HG02852 (cell line): ENCODE measurements at regions not wholly inside any gene's neighbourhood (a gene's known extent, or its start where the extent isn't known, plus 50 kb on each side); places are given as distances from the start of the nearest gene placed in this dataset.
"Not testable (repeated sequence)": the region's sequence is repeated elsewhere in the genome, so short reads cannot be mapped to it uniquely, and the experiment has no call there.

Experiments used
- ATAC-seq: cut with Tn5 transposase; IDR thresholded peaks from one replicate; pipeline ENCODE4 v1.9.1; 2021; ENCODE audit warnings: mild to moderate bottlenecking, moderate library complexity; ENCODE audit not compliant: unreplicated experiment

GRCh38 chr15:84151205-84151931 lies 84.2 kb upstream of the GOLGA6L4 start:
- ATAC-seq: no peak

DNA sequence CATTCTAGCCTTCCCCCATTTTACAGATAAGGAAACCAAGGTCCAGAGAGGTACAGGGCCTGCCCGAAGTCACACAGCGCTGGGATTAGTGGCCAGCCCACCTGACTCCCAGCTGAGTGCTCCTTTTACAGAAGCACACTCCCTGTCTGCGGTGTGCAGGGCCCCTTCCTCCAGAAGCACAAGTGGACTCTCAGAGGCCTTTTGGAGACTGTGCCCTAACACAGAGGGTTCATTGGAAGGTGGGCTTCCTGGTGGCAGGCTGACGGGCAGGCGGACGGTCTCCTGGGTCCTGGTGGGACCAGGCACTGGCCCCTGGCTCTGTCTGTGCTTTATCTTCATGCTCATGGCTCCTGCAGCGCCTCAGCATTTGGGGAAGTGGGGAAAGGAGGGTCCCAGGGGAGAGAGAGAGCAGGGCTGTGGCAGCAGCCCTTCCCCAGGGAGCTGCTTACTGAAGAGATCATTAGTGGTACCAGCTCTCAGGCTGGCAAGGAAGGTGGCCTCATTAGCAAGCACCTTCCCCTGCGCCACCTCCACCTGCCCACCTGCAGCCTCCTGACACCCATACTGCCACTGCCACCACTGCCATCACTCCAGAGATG lies 83.1 kb upstream of the GOLGA6L4 start:
- ATAC-seq: not testable (repeated sequence)

DNA sequence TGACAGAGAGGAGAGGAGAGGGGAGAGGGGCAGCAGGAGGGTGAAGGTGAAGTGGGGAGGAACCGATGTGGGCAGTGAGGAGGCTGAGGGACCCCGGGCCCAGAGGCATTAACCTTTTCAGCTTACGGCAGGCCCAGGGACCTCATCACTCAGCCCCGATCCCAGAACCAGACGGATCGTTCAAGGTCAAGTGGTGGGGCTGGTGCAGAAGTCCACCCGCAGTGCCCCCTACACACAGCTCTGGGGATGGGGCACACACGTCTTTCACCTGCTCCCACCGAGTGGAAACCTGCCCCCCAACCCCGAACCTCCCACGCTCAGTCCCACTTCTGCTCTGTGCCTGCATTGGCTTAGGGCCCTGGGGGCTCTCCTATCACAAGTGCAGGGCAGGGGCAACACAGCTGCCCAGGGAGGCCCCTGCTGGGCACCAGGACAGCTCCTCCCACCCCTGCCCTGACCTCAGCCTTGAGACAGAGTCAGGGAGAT lies 81.9 kb upstream of the GOLGA6L4 start:
- ATAC-seq: not testable (repeated sequence)

- ATAC-seq: not testable (repeated sequence)
Observed at GRCh38 chr15:84154314-84154713, 81.3 kb upstream of the GOLGA6L4 start.

GRCh38 chr15:84154787-84155186 lies 80.8 kb upstream of the GOLGA6L4 start:
- ATAC-seq: not testable (repeated sequence)

GRCh38 chr15:84155792-84156587 lies 79.6 kb upstream of the GOLGA6L4 start:
- ATAC-seq: not testable (repeated sequence)

DNA sequence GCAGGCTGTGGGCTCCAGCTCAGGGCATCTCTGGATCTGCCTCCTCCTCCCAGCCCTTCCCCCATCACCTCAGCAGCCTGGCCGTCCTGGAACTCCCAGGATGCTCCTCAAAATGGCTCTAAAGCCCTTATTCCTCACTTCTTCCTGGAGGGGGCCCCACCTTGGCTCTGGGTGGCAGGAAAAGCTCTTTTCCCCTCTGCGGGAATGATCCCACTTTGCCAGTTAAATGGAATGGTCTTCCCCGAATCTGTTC lies 79.1 kb upstream of the GOLGA6L4 start:
- ATAC-seq: not testable (repeated sequence)

- not testable (repeated sequence) for ATAC-seq
Observed at GRCh38 chr15:84157056-84157632, 78.4 kb upstream of the GOLGA6L4 start.

DNA sequence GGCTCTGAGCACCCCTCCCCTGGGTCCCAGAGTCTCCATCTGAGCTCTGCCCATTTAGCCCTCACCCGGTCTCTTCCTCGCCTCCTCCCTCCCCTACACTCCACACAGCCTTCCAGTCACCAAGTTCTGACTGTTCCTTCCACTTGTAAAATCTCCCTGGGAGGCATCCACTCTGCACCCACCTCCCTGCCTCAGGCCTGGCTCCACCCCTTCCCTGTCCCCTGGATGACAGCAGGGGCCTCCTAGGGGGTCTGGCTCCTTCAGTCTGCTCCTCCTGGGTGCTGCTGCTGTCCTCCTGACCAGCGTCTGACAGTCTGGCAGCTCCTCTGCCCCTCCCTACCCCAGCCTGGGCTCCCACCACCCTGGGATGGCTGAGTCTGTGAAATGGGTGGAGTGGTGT lies 77.7 kb upstream of the GOLGA6L4 start:
- ATAC-seq: not testable (repeated sequence)

DNA sequence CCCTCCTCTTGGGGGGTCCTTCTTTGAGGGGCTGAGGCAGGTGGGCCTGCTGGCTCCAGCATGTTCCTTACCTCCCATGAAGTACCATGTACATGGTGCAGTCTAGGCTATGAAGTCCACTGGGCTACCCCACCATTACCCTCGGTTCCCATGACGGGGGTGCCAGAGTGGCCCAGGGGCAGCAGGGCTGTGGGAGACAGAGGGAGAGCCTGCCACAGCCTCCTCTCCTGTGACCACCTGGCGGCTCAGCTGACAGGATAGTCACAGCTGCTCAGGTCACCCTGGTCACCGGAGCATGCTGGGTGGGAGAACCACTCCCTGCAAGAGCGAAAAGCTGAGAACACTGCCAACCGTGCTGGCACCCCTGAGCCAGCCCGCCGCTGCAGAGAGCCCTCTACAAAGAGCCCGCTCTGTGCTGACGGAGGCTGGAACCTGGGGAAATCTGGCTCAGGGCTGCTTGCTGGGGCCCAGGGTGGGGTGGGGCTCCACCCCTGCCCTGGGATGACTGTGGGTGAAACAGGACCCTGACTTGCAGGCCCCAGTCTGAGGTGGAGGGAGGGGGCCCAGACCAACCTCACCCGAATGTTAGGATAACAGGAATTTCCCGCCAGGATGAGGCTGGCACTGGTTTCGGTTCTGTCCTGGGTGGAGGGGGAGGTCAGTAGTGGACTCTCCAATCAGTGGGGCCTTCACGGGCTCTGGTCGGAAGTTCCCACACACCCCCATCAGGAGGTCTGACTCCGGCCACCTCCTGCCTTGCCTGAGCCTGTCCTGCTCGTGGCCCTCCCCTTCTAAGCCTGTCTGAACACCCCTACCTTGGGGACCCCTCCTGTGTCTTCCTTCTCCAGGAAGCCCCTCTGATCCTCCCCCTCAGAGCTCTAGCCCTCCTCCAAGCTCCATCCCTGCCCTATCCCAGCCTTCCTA lies 76.0 kb upstream of the GOLGA6L4 start:
- not testable (repeated sequence) for ATAC-seq

DNA sequence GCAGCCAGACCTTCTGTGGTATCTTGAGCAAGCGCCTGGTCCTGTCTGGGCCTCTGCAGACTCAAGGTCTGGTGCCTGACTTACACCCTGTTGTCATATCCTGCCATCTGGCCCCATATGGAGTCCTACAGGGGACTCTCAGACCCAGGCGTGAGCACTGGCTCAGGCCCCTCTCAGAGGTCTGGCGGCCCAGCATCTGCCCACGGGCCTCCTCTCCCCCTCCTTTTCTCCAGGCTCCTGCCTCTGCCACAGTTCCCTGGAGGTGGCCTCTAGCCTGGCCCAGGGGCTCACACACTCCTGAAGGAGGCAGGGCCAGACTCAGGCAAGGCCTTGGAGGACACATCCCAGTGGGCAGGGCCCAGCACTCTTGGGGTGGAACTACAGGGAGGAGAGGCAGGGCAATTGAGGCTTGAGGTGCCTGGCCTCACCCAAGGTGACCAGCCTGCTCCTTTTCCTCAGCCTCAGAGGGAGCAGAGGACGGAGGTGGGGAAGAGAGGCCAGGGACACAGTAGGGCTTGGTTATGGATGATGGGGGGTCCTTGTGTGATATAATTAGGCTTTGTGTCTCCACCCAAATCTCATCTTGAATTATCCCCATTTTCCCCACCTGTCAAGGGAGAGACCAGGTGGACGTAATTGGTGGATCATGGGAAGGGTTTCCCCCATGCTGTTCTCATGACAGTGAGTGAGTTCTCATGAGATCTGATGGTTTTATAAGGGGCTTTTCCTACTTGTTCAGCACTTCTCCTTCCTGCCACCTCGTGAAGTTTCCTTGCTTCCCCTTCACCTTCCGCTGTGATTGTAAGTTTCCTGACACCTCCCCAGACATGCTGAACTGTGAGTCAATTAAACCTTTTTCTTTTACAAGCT lies 70.9 kb upstream of the GOLGA6L4 start:
- ATAC-seq: not testable (repeated sequence)

GRCh38 chr15:84170029-84170428 lies 65.5 kb upstream of the GOLGA6L4 start:
- not testable (repeated sequence) for ATAC-seq

DNA sequence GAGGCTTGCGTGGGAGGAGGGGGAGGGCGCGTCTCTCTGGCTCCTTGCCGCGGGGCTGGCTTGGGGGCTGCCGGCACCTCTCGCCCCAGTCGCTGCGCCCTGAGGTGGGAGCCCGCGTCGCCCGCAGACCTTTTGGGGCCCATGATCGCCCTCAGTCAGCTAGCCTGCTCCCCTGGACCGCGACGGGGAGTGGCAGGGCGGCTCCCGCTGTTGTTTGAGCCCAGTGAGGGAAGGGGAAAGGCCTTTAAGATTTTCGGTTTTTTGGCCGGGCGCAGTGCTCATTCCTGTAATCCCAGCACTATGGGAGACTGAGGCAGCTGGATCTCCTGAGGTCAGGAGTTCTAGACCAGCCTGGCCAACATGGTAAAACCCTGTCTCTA lies 62.4 kb upstream of the GOLGA6L4 start:
- not testable (repeated sequence) for ATAC-seq
